Vagina (tissue), 2 donors: ENCODE measurements at regions not wholly inside any gene's neighbourhood (a gene's known extent, or its start where the extent isn't known, plus 50 kb on each side); places are given as distances from the start of the nearest gene placed in this dataset.
"Not testable (repeated sequence)": the region's sequence is repeated elsewhere in the genome, so short reads cannot be mapped to it uniquely, and the experiment has no call there.

Experiments used
- DNase-seq, 2 donors: peaks; one replicate each; pipeline ENCODE4 v3.0.0-alpha.2; 2017; ENCODE audit errors: extremely low spot score in 2 of 2
- H3K27ac ChIP-seq: fragments of 200-600 bp; sonication (generic); one replicate; pipeline ENCODE4 v1.5.1; 2019
- H3K27me3 ChIP-seq: fragments of 200-600 bp; sonication (generic); one replicate; pipeline ENCODE4 v1.5.1; 2019
- H3K36me3 ChIP-seq, 2 donors: fragments of 200-600 bp; sonication (generic); one replicate each; pipeline ENCODE4 v1.5.1; 2017 to 2019
- H3K4me1 ChIP-seq: fragments of 200-600 bp; sonication (generic); one replicate; pipeline ENCODE4 v1.5.1; 2019
- H3K4me3 ChIP-seq, 2 donors: fragments of 200-600 bp; sonication (generic); 1 replicate in 1 of 2; 2 replicates in 1 of 2; pipeline ENCODE4 v1.5.1; 2016 to 2019
- H3K9me3 ChIP-seq: fragments of 200-600 bp; sonication (generic); one replicate; pipeline ENCODE4 v1.5.1; 2019
- POLR2A ChIP-seq, 2 donors: fragments of 450-650 bp; IDR thresholded peaks; one replicate each; pipeline ENCODE4 v1.6.1; 2017; ENCODE audit warnings: antibody characterized with exemption in 2 of 2, mild to moderate bottlenecking in 2 of 2, moderate library complexity in 2 of 2
- POLR2AphosphoS5 ChIP-seq, 2 donors: sonication (generic); formaldehyde crosslinking; IDR thresholded peaks; one replicate each; pipeline ENCODE4 v1.9.0; 2017; ENCODE audit warnings: antibody characterized with exemption in 2 of 2, mild to moderate bottlenecking in 2 of 2, low read depth in 1 of 2; ENCODE audit not compliant: insufficient read depth in 1 of 2
- intact Hi-C: fragments of 100-400 bp; cut with DNase I; formaldehyde crosslinking; loops from one replicate; pipeline ENCODE4 v1.15.1; 2023
- TF ChIP-seq, protein P1 (sequence below), 3 experiments: fragments of 450-650 bp in 2 of 3; fragments of 200-600 bp in 1 of 3; sonication (generic) in 1 of 3; IDR thresholded peaks; one replicate each; pipeline ENCODE4 v1.5.1; 2017 to 2019; ENCODE audit warnings: antibody characterized with exemption in 3 of 3, mild to moderate bottlenecking in 2 of 3, moderate library complexity in 2 of 3

DNA sequence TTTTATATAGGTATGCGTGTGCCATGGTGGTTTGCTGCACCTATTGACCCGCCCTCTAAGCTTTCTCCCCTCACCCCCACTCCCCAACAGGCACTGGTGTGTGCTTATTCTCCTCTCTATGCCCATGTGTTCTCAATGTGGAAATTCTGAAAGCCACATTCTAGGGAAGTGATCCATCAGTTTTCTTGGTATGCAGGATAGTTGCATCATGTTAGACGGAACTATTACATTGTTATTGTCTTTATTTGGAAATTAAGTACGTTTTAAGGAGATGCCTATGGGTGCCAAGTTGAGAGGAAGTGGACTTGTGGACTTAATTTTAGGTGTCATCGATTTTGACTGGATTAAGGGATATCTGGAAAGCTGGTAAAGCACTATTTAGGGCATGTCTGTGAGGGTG is 204.6 kb downstream of the RBM46 start:
- intact Hi-C loops, result no loop called here

DNA sequence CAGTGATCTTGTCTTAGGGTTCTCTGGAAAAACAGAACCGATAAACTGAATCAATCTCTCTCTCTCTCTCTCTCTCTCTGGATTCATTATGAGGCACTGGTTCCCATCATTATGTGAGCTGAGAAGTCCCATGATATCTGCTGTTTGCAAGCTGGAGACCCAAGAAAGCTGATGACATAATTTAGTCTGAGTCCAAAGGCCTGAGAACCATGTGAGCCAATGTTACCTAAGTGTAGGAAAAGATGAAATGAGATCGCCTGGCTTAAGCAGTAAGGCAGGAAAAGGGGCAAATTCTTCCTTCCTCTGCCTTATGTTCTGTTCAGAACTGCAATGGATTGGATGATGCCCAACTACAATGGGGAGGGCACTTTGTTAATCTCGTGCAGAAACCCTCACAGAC is 207.4 kb downstream of the RBM46 start:
- Histone ChIP-seq H3K4me1 (no peaks in the 10 kb centered on the region), H3K27me3 (no peaks in the 10 kb centered on the region), H3K4me3 (no peak overlapping the region), H3K27ac (no peak overlapping the region), H3K9me3 (no peaks in the 10 kb centered on the region), H3K36me3 (no peaks in the 10 kb centered on the region)
- no peak for DNase-seq
- TF ChIP-seq POLR2A (IDR thresholded peaks at IDR 0.05) (no peak), POLR2AphosphoS5 (IDR thresholded peaks at IDR 0.05; ENCODE audit: insufficient read depth in 1 of 2, low read depth in 1 of 2) (no peak)
- TF ChIP-seq, protein P1, sequence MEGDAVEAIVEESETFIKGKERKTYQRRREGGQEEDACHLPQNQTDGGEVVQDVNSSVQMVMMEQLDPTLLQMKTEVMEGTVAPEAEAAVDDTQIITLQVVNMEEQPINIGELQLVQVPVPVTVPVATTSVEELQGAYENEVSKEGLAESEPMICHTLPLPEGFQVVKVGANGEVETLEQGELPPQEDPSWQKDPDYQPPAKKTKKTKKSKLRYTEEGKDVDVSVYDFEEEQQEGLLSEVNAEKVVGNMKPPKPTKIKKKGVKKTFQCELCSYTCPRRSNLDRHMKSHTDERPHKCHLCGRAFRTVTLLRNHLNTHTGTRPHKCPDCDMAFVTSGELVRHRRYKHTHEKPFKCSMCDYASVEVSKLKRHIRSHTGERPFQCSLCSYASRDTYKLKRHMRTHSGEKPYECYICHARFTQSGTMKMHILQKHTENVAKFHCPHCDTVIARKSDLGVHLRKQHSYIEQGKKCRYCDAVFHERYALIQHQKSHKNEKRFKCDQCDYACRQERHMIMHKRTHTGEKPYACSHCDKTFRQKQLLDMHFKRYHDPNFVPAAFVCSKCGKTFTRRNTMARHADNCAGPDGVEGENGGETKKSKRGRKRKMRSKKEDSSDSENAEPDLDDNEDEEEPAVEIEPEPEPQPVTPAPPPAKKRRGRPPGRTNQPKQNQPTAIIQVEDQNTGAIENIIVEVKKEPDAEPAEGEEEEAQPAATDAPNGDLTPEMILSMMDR (IDR thresholded peaks at IDR 0.05), result no peak
- intact Hi-C loops, result no loop called here

More for the DNA sequence above, 204.6 kb downstream of the RBM46 start:
- Histone ChIP-seq H3K4me3 (no peak overlapping the region), H3K4me1 (no peaks in the 10 kb centered on the region), H3K36me3 (no peaks in the 10 kb centered on the region), H3K27ac (no peak overlapping the region), H3K27me3 (no peaks in the 10 kb centered on the region), H3K9me3 (no peaks in the 10 kb centered on the region)
- no peak for DNase-seq
- TF ChIP-seq POLR2A (IDR thresholded peaks at IDR 0.05) (no peak), POLR2AphosphoS5 (IDR thresholded peaks at IDR 0.05; ENCODE audit: insufficient read depth in 1 of 2, low read depth in 1 of 2) (no peak)
- TF ChIP-seq, protein P1 (IDR thresholded peaks at IDR 0.05), result no peak

DNA sequence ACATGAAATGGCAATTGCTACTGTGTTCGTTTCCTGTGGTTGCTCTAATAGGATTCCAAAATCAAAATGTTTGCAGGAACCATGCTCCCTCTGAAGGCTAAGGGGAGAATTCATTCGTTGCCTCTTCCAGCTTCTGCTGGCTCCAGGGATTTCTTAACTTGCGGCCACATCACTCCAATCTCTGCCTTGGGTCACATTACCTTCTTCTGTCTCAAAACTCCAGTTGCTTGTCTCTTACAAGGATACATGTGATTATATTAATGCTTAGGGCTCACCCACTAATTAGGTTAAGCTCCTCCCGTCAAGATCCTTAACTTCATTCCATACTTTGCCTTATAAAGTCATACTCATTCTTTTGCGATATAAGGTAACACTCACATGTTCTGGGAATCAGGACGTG is 208.4 kb downstream of the RBM46 start:
- Histone ChIP-seq H3K27me3 (no peaks in the 10 kb centered on the region), H3K4me1 (no peaks in the 10 kb centered on the region), H3K4me3 (no peak overlapping the region), H3K36me3 (no peaks in the 10 kb centered on the region), H3K27ac (no peak overlapping the region), H3K9me3 (no peaks in the 10 kb centered on the region)
- TF ChIP-seq POLR2AphosphoS5 (IDR thresholded peaks at IDR 0.05; ENCODE audit: insufficient read depth in 1 of 2, low read depth in 1 of 2) (no peak), POLR2A (IDR thresholded peaks at IDR 0.05) (no peak)
- TF ChIP-seq, protein P1 (IDR thresholded peaks at IDR 0.05), result no peak
- no peak for DNase-seq
- intact Hi-C loops, result no loop called here

DNA sequence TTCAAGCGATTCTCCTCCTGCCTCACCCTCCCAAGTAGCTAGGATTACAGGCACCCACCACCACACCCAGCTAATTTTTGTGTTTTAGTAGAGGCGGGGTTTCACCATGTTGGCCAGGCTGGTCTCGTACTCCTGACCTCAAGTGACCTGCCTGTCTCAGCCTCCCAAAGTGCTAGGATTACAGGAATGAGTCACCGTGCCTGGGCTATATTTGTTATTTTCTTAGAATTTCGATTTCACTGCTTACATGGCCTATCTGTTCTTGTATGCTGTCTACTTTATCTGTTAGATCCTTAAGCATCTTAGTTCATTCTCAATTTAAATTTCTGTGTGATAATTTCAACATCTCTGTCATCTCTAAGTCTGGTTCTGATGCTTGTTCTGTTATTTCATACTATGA is 210.6 kb upstream of the NPY2R start:
- intact Hi-C loops, H3K27ac ChIP-seq, H3K36me3 ChIP-seq, H3K27me3 ChIP-seq, DNase-seq, H3K9me3 ChIP-seq, H3K4me1 ChIP-seq, H3K4me3 ChIP-seq: not testable (repeated sequence)

DNA sequence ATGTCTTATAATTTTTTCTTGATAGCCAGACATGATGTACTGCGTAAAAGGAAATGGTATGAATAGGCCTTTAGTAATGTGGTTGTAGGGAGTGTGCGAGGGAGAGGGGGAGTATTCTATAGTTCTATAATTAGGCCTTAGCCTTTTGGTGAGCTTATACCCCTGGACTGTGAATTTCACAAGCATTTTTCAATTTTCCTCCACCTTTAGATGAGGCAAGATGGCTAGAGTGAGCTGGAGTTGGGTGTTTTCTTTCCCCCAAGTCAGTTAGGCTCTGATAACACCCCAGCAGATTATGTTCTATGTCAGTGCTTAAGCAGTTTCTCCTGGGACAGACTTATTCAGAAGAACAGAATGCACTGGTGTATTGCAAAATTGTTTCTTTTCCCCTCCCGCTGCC is 210.2 kb upstream of the NPY2R start:
- DNase-seq, result no peak
- Histone ChIP-seq H3K27me3 (no peaks in the 10 kb centered on the region), H3K4me3 (no peak overlapping the region), H3K9me3 (no peaks in the 10 kb centered on the region), H3K27ac (no peak overlapping the region), H3K36me3 (no peaks in the 10 kb centered on the region), H3K4me1 (no peaks in the 10 kb centered on the region)
- intact Hi-C loops, result no loop called here
- TF ChIP-seq, protein P1 (IDR thresholded peaks at IDR 0.05), result no peak
- TF ChIP-seq POLR2AphosphoS5 (IDR thresholded peaks at IDR 0.05; ENCODE audit: insufficient read depth in 1 of 2, low read depth in 1 of 2) (no peak), POLR2A (IDR thresholded peaks at IDR 0.05) (no peak)

DNA sequence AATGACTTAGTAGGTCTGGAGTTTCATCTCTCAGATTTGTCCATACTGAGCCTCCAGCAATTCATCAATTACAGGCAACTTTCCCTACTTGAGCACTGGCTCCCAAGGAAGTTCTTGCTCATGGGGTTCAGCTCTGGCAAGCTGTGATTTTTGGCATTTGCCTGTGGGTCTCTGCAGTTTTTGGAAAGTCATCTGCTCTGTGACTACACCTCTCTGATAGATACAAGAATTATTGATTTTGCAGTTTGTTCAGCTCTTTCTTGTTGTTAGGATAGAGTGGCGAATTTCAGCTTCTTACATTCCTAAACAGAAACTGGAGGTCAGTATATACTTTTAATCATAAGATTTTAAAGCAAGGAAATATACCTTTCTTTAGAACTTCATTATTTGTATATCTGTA is 209.7 kb upstream of the NPY2R start:
- Histone ChIP-seq H3K4me3 (no peak overlapping the region), H3K27ac (no peak overlapping the region), H3K9me3 (no peaks in the 10 kb centered on the region), H3K27me3 (no peaks in the 10 kb centered on the region), H3K36me3 (no peaks in the 10 kb centered on the region), H3K4me1 (no peaks in the 10 kb centered on the region)
- TF ChIP-seq POLR2AphosphoS5 (IDR thresholded peaks at IDR 0.05; ENCODE audit: insufficient read depth in 1 of 2, low read depth in 1 of 2) (no peak), POLR2A (IDR thresholded peaks at IDR 0.05) (no peak)
- TF ChIP-seq, protein P1 (IDR thresholded peaks at IDR 0.05), result no peak
- DNase-seq, result no peak
- intact Hi-C loops, result no loop called here
